GM18505 (cell line): ENCODE measurements at regions not wholly inside any gene's neighbourhood (a gene's known extent, or its start where the extent isn't known, plus 50 kb on each side); places are given as distances from the start of the nearest gene placed in this dataset.
A peak's percentile ranks its signal among the peaks of the same experiment; 100 is the strongest.

ENCODE experiments used
- ATAC-seq: cut with Tn5 transposase; IDR thresholded peaks from one replicate; pipeline ENCODE4 v1.9.1; 2021; ENCODE audit not compliant: unreplicated experiment
- POLR2A ChIP-seq: IDR thresholded peaks from 4 replicates; pipeline ENCODE4 v1.6.1; 2011; ENCODE audit warnings: borderline replicate concordance; ENCODE audit not compliant: insufficient read depth, insufficient read length; ENCODE audit errors: extremely low read depth

DNA sequence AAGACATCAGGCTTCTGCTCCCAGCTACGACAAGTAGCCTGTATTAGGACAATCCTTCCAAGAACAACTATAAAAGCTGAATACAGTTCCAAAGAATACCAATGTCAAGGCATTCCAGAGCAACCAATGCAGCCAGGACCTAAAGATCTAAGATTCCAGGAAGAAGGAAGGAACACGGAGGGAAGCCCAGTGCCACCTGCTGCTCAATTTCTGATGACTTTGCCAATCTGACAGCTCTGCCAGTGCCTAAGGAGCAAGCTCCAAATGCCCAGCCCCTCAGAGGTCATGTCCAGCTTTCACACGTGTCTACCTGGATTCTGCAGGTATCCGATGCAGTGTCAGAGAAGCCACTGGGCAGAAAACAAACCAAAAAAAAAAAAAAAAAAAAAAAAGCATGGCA lies 164.4 kb downstream of the IRS2 start:
- TF ChIP-seq POLR2A = no peak
- ATAC-seq = no peak

DNA sequence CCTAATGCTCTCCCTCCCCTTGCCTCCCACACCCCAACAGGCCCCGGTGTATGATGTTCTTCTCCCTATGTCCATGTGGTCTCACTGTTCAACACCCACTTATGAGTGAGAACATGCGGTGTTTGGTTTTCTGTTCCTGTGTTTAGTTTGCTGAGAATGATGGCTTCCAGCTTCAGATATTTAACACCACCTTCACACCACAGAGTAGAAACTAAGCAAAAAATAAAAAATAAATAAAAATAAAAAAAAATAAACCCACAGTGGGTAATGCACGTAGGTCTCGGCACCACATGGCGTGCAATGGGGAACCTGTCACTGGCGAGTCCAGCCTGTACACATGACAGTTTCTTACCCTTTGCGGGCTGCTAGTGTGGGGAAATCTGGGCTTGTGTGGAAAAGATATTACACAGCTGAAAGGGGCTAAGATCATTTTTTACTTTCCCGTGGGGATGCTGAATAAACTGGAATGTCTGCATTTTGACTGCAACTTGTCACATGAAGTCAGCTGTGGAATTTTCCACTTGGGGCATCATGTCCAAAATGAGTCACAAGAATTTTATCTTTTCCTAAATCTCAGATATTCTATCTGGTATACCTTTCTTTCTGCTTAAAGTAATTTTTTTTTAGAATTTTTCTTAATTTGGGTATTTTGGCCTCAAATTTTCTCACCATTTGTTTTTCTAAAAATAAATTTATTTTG lies 170.5 kb downstream of the IRS2 start:
- no peak for TF ChIP-seq POLR2A

DNA sequence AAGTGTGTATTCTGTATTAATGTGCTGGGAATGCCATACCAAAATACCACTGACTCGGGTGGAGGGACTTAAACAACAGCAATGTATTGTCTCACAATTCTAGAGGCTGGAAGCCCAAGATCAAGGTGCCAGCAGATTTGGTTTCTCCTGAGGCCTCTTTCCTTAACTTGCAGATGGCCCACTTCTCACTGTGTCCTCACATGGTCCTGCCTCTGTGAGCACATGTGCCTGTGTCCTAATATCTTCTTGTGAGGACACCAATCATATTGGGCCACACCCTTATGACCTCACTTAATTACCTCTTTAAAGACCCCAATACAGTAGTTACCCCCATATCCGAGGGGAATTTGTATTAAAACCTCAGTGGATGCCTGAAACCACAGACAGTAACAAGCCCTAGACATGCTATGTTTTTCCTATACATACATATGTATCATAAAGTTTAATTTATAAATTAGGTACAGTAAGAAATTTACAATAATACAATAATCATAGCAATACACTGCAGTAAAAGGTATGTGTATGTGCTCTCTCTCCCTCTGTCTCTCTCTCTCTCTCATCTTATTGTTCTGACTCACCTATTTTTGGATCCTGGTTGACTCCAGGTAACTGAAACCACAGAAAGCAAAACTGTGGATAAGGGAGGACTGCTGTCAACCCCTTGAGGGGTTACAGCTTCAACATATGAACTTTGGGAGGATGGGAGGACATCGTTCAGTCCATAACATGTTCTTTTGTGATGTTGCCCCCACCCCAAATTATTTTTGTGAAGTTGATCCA lies 174.3 kb downstream of the IRS2 start:
- no peak for TF ChIP-seq POLR2A
- no peak for ATAC-seq

More for the DNA sequence above, 170.5 kb downstream of the IRS2 start:
- no peak for ATAC-seq

GRCh38 chr13:109610517-109610916 lies 175.9 kb downstream of the IRS2 start:
- TF ChIP-seq POLR2A = no peak
- peak; percentile 70 for ATAC-seq

GRCh38 chr13:109608503-109608902 lies 177.9 kb downstream of the IRS2 start:
- no peak for ATAC-seq
- TF ChIP-seq POLR2A = no peak

DNA sequence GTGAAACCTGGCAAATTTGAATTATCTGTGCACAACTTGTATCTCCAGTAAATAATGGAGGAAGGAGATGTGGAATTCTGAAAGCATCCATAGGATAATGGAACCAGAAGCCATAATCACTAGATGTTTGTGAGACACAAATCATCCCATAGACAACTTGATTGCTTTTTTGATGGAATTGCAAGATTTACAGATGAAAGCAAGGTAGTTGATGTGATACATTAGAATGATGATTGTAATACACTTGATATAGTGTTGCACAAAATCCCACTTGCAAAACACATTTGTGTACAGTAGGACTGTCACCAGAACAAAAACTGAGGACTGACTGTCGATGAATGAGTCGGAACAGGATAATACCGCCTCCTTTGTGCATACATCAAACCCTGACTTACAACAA lies 178.3 kb downstream of the IRS2 start:
- no peak for ATAC-seq
- TF ChIP-seq POLR2A = no peak

GRCh38 chr13:109606520-109606919 lies 179.9 kb downstream of the IRS2 start:
- no peak for ATAC-seq
- no peak for TF ChIP-seq POLR2A

DNA sequence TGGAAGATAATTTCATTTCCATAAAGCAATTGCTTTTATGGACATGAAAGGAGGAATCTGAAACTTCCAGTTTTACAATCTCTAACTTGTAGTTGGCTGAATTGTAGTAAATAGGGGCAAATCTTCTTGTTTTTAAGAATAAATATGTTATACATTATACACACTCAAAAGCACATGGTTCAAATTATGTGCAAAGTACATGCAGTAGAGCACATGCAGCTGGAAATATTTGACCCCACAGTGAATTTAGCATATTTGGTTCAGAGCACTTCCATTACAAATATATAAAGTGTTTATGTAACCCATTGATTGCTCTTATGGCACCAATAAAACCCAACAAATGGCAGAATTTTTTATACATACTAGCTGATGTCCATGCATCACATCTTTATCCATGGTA lies 180.5 kb downstream of the IRS2 start:
- no peak for TF ChIP-seq POLR2A
- ATAC-seq = no peak

- no peak for TF ChIP-seq POLR2A
- ATAC-seq = no peak
Measured at GRCh38 chr13:109604894-109605293, 181.5 kb downstream of the IRS2 start.

DNA sequence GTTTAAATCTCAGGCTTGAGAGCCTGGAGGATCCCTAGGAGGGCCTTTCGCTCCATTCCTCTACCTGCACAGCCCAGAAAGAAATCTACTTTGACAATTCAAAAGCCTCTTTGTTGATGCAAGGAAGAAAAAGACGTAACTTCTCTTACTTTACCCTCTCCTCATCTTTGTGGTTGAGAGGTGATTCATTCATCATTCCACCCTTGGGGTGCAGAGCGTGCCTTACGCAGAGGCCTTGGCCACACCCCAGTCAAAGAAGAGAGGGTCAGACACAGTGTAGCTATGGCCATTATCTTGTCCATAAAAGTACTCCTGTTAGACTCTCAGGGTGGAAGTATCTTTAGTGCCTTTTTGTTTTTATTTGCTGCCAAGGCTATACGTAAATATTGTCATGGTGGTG lies 184.0 kb downstream of the IRS2 start:
- no peak for ATAC-seq
- no peak for TF ChIP-seq POLR2A

DNA sequence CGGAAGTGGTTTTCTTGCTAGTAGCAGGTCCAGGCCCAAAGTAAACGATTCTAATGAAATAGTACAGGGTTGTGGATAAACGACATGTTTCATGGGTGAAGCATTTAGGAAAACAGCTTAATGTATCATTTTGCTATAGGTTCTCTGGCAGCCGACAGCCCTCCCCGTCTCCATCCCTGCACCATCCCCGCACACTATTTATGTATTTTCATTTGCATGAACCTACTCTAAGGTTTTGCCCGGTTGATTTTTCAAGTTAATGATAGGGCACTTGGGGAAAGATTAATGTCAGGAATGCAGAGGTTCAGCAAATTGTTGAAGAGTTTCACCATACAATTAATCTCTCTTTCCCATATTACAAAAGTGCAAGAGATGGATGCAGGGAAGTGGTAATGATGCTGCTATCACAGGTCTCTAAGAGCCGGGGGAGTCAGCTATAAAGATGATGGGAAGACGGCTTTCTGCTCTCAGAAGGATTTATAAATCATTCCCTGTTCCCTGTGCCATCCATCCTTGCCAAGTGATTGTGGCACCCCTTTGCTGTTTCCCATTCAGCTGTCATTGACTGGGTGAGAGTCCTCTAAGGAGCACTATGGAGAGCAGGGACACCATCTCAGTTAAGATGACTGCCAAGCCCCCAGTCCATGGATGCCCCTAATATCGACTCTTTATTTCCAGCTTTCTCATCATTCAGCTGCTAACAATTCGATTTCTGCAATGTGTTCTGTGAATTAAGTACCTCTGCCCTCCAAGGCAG lies 186.3 kb downstream of the IRS2 start:
- no peak for ATAC-seq
- no peak for TF ChIP-seq POLR2A

DNA sequence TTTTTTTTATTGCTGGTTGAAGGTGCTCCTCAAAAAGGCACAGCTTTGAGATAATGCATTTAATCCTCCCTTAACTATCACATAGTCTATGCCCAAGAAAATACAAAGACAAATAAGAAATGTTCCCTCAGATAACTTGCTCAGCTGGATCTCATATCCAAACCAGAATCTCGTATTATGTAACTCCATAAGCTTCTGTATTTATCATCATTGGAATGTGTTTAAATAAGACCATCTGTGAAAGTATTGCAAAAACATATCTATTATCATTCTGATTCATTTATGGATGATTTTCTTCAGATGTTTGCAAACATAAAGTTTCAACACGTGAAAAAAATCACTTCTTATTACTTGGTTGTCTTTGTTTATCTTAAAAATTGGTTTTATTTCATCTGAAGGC lies 190.9 kb downstream of the IRS2 start:
- ATAC-seq = no peak
- no peak for TF ChIP-seq POLR2A

DNA sequence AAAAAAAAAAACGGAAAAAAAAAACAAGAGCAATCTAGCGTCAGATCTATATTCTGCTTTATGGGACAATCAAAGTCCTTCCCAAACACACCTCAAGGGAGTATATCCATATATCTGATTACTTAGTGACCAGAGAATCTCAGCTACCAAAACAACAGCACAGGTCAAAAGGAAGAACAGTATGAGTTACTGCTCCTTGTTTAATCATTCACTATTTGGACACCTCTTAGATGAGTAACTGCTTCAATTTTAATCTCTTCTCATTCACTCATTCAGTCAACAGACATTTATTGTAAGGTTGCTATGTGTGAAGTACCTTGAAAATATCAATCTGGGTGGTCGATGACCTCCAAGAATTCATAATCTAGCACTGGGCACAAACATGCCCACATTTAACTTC lies 193.2 kb downstream of the IRS2 start:
- no peak for ATAC-seq
- TF ChIP-seq POLR2A = no peak
